NCI-H2196 treated with DMSO at 0.1 percent for 48 hours (cell line): ENCODE measurements at regions not wholly inside any gene's neighbourhood (a gene's known extent, or its start where the extent isn't known, plus 50 kb on each side); places are given as distances from the start of the nearest gene placed in this dataset.
"Not testable (repeated sequence)": the region's sequence is repeated elsewhere in the genome, so short reads cannot be mapped to it uniquely, and the experiment has no call there.

Source experiments
- DNase-seq: peaks from one replicate; lab custom pipeline; 2025; ENCODE audit not compliant: unreplicated experiment; lab: John Stamatoyannopoulos, UW

DNA sequence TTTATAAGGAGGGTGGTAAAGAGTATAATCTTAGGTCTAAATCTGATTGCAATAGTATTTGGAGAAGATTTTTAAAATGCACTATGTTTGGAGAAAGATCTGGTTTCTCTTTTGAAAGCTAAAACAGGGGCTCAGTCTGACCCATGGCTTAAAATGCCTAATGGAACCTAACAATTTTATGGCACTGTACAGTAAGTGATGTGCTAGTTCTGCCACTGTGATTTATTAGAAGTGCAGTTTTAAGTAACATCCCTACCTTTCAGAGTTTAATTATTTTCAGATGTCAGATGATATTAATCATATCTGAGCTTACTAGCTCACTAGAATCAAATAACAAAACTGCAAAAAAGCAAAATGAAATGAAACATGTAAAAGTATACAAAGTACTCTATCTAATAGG lies 514.7 kb upstream of the KCND2 start:
- no peak for DNase-seq

- no peak for DNase-seq
Measured at GRCh38 chr7:119761776-119762175, 511.2 kb upstream of the KCND2 start.

DNA sequence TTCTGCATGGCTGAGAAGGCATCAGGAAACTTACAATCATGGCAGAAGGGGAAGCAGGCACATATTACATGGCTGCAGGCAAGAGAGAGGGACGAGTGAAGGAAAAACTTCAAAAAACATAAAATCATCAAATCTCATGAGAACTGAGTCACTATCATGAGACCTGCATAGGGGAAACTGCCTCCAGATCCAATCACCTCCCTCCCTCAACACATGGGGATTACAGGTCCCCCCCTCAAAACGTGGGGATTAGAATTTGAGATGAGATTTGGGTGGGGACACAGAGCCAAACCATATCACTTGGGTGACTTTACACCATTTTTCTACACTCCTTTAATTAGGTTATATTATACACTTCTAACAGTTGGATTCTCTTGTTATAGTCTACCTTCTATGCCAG lies 490.7 kb upstream of the KCND2 start:
- DNase-seq, result no peak

DNA sequence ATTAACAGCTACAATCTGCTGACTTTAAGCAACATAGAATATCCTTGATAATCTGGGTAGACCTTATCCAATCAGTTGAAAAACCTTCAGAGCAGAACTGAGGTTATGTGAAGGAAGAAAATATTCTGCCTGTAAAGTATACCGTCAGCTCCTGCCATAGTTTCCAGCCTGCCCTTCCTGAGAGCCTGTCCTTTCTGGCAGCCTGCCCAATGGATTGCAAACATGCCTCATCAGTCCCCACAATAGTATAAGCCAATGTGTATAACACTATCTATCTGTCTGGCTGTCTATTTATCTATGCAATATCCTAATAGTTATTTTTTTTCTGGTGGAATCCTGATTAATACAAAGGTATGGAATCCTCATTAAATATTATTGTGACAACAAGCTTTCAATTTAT lies 489.2 kb upstream of the KCND2 start:
- DNase-seq, result no peak

GRCh38 chr7:119802147-119802546 lies 470.8 kb upstream of the KCND2 start:
- DNase-seq, result no peak

GRCh38 chr7:119825091-119825655 lies 447.8 kb upstream of the KCND2 start:
- DNase-seq, result no peak

GRCh38 chr7:119826547-119826946 lies 446.4 kb upstream of the KCND2 start:
- DNase-seq, result no peak

- DNase-seq, result no peak
Measured at GRCh38 chr7:119838444-119838843, 434.5 kb upstream of the KCND2 start.

GRCh38 chr7:119842337-119842736 lies 430.6 kb upstream of the KCND2 start:
- DNase-seq, result no peak

GRCh38 chr7:119842786-119843185 lies 430.2 kb upstream of the KCND2 start:
- DNase-seq, result no peak

GRCh38 chr7:119861385-119861784 lies 411.6 kb upstream of the KCND2 start:
- DNase-seq, result no peak

- no peak for DNase-seq
Measured at GRCh38 chr7:119868387-119868786, 404.6 kb upstream of the KCND2 start.

DNA sequence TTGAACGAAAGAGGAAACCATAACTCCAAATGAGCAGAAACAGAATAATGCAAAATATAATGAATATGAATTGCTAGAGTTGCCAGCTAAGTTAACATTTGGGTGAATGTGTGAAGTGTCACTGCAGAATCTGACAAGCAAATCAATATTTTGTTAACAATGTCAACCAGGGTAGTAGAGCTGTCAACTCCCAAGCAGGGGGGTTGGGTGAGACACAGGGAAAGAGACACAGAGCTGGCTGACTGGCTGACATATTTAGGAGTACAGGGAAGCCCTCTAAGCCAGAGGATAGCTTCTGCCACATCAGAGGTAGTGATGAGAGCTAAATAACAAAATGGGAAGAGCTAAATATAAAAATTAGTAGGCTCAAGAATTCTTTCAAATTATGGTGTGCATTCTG lies 393.1 kb upstream of the KCND2 start:
- no peak for DNase-seq

DNA sequence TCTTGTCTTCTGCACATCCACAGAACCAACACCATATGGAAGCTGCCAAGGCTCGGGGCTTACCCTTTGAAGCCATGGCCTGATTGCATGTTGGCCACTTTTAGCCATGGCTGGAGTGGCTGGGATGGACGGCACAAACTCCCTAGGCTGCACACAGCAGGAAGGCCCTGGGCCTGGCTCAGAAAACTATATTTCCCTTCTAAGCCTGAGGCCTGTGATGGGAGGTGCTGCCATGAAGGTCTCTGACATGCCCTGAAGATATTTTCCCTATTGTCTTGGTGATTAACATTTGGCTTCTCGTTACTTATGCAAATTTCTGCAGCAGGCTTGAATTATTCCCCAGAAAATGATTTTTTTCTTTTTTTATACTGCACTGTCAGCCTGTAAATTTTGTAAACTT lies 387.0 kb upstream of the KCND2 start:
- DNase-seq, result no peak

GRCh38 chr7:119886525-119886924 lies 386.4 kb upstream of the KCND2 start:
- DNase-seq, result not testable (repeated sequence)

- DNase-seq, result no peak
Measured at GRCh38 chr7:119888251-119888650, 384.7 kb upstream of the KCND2 start.

- DNase-seq, result no peak
Measured at GRCh38 chr7:119890631-119891030, 382.3 kb upstream of the KCND2 start.

GRCh38 chr7:119895320-119895719 lies 377.7 kb upstream of the KCND2 start:
- DNase-seq, result no peak

GRCh38 chr7:119896386-119896785 lies 376.6 kb upstream of the KCND2 start:
- DNase-seq, result no peak

DNA sequence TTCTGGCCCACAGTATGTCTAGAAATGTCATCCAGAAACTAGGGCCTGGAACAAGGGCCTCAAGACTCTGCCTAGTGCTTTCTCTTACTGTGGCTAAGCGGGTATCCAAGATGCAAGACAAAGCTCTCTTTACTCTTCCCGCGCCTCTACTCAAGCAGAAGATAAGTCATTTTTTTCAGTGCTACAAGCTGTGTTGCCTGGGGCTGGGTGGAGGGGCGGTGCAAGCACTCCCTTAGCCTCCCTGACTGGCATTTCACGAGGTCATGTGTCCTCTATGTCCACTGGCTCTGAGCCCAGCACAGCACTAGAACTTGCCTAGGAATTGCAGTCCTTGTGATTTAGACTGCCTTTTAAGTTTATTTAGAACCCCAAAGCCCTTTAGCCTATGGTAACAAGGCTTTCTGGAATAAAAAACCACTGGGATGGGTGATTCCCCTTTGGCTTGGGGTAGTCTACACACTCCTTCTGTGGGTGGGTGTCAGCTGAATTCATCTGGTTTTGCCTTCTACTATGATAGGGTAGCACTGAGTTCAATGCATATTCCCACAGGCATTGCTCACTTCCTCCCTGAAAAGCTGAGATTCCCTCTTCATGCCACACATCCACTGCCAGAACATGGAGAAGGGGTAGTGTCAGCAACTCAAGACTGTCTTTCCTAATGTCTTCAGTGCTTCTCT lies 371.8 kb upstream of the KCND2 start:
- no peak for DNase-seq

DNA sequence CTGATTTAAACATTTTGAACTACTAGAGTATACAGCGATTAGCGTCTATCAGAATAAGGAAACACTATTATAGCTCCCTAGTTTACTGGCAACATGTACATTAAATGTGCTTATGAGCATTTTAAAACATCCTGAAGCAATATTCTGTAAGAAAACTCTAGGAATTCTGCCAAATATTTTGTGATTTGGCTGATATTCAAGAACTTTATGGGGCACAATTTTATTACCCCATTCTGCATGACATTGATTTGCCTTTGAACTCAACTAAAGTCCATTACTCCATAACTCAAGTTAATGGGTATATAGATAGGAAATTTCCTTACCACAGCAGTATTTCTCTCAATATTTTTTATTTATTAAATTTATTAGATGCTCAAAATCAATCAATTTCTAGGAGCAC lies 369.9 kb upstream of the KCND2 start:
- no peak for DNase-seq

GRCh38 chr7:119905495-119905894 lies 367.5 kb upstream of the KCND2 start:
- no peak for DNase-seq

DNA sequence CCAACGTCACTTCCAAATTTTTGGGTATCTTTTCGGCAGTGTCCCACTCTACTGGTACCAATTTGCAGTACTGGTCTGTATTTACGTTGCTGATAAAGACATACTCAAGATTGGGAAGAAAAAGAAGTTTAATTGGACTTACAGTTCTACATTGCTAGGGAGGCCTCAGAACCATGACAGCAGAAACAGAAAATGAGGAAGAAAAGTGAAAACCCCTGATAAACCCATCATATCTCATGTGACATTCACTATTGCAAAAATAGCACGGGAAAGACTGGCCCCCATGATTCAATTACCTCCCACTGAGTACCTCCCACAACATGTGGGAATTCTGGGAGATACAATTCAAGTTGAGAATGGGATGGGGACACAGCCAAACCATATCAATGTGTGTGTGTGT lies 364.0 kb upstream of the KCND2 start:
- no peak for DNase-seq
